ENCODE measurements at regions not wholly inside any gene's neighbourhood (a gene's known extent, or its start where the extent isn't known, plus 50 kb on each side); places are given as distances from the start of the nearest gene placed in this dataset.

GRCh38 chr10:1977461-1977860 is 240.1 kb upstream of the ADARB2 start:
- TF ChIP-seq, protein P1, sequence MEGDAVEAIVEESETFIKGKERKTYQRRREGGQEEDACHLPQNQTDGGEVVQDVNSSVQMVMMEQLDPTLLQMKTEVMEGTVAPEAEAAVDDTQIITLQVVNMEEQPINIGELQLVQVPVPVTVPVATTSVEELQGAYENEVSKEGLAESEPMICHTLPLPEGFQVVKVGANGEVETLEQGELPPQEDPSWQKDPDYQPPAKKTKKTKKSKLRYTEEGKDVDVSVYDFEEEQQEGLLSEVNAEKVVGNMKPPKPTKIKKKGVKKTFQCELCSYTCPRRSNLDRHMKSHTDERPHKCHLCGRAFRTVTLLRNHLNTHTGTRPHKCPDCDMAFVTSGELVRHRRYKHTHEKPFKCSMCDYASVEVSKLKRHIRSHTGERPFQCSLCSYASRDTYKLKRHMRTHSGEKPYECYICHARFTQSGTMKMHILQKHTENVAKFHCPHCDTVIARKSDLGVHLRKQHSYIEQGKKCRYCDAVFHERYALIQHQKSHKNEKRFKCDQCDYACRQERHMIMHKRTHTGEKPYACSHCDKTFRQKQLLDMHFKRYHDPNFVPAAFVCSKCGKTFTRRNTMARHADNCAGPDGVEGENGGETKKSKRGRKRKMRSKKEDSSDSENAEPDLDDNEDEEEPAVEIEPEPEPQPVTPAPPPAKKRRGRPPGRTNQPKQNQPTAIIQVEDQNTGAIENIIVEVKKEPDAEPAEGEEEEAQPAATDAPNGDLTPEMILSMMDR (IDR thresholded peaks at IDR 0.05; ENCODE audit: poor library complexity) = no peak
- TF ChIP-seq EZH2 (IDR thresholded peaks at IDR 0.05; ENCODE audit: borderline replicate concordance) = no peak
- no peak for TF ChIP-seq EZH2phosphoT487 (IDR thresholded peaks at IDR 0.05; ENCODE audit: low read depth, severe bottlenecking, unreplicated experiment)
